ENCODE measurements at regions not wholly inside any gene's neighbourhood (a gene's known extent, or its start where the extent isn't known, plus 50 kb on each side); places are given as distances from the start of the nearest gene placed in this dataset.

GRCh38 chr13:67855741-67856238 is 625.7 kb upstream of the PCDH9 start:
- TF ChIP-seq NFYB (IDR thresholded peaks at IDR 0.05; ENCODE audit: extremely low read depth, insufficient read length) (no peak), CTBP1 (IDR thresholded peaks at IDR 0.05; ENCODE audit: borderline replicate concordance) (no peak), CTCF (IDR thresholded peaks at IDR 0.05 in 2 of 3, conservative IDR thresholded peaks at IDR 0.05 in 1 of 3; ENCODE audit: insufficient read depth in 2 of 3, low read depth in 1 of 3, low read length in 3 of 3) (no peak), MTA2 (IDR thresholded peaks at IDR 0.05; ENCODE audit: low read depth) (no peak), POLR2H (tag; IDR thresholded peaks at IDR 0.05; ENCODE audit: low read depth) (no peak), HDAC6 (IDR thresholded peaks at IDR 0.05; ENCODE audit: low read depth, low read length) (no peak), TAF1 (IDR thresholded peaks at IDR 0.05; ENCODE audit: control insufficient read depth, extremely low read depth, insufficient read depth, low read length, severe bottlenecking) (no peak), ZKSCAN3 (CRISPR knock-in tag; IDR thresholded peaks at IDR 0.05) (no peak), ZBED1 (IDR thresholded peaks at IDR 0.05) (no peak), ZC3H11A (IDR thresholded peaks at IDR 0.05; ENCODE audit: low read depth, low read length) (no peak), SREBF1 (IDR thresholded peaks at IDR 0.05; ENCODE audit: borderline replicate concordance, low read depth, low read length) (no peak)

All from K562 (cell line).